Suppressor macrophage (primary cell): ENCODE measurements at regions not wholly inside any gene's neighbourhood (a gene's known extent, or its start where the extent isn't known, plus 50 kb on each side); places are given as distances from the start of the nearest gene placed in this dataset.
"Not testable (repeated sequence)": the region's sequence is repeated elsewhere in the genome, so short reads cannot be mapped to it uniquely, and the experiment has no call there.

Source experiments
- DNase-seq, 4 experiments: peaks; one replicate each; pipeline ENCODE4 v3.0.0-alpha.2; 2020 to 2022

GRCh38 chr1:10942542-10942912, 69.9 kb upstream of the TARDBP start:
- no peak for DNase-seq

GRCh38 chr1:10943041-10943440, 69.4 kb upstream of the TARDBP start:
- DNase-seq, result no peak

GRCh38 chr1:10943991-10944730, 68.3 kb upstream of the TARDBP start:
- peak in 2 of 4 experiments; percentile 37 to 40 for DNase-seq

GRCh38 chr1:10945991-10946509, 66.4 kb upstream of the TARDBP start:
- no peak for DNase-seq

- no peak for DNase-seq
Measured at GRCh38 chr1:10947181-10947580, 65.3 kb upstream of the TARDBP start.

- DNase-seq, result no peak
Measured at GRCh38 chr1:10947691-10948462, 64.6 kb upstream of the TARDBP start.

- no peak for DNase-seq
Measured at GRCh38 chr1:10948463-10948775, 64.0 kb upstream of the TARDBP start.

- no peak for DNase-seq
Measured at GRCh38 chr1:10950316-10951172, 61.9 kb upstream of the TARDBP start.

GRCh38 chr1:10951298-10951697, 61.2 kb upstream of the TARDBP start:
- not testable (repeated sequence) for DNase-seq

- no peak for DNase-seq
Measured at GRCh38 chr1:10951961-10952360, 60.5 kb upstream of the TARDBP start.

GRCh38 chr1:10953505-10954193, 58.8 kb upstream of the TARDBP start:
- no peak for DNase-seq

GRCh38 chr1:10957133-10957532, 55.3 kb upstream of the TARDBP start:
- peak; percentile 11 to 64 (median 44) for DNase-seq

- DNase-seq, result no peak
Measured at GRCh38 chr1:10958614-10959013, 53.8 kb upstream of the TARDBP start.

GRCh38 chr1:10960411-10961299, 51.8 kb upstream of the TARDBP start:
- peak; percentile 83 to 93 (median 89) for DNase-seq

GRCh38 chr1:10961300-10961833, 51.1 kb upstream of the TARDBP start:
- DNase-seq, result no peak

- DNase-seq, result no peak
Measured at GRCh38 chr1:10962483-10962882, 50.0 kb upstream of the TARDBP start.
